Left cardiac atrium (tissue), 4 donors: ENCODE measurements at regions not wholly inside any gene's neighbourhood (a gene's known extent, or its start where the extent isn't known, plus 50 kb on each side); places are given as distances from the start of the nearest gene placed in this dataset.

ENCODE experiments used
- ATAC-seq, 2 donors: fragments of 200-7000 bp; cut with Tn5 transposase; one replicate each; pipeline ENCODE4 v1.9.1; 2020; ENCODE audit warnings: mild to moderate bottlenecking in 2 of 2, moderate library complexity in 2 of 2
- DNase-seq: peaks from one replicate; pipeline ENCODE4 v3.0.0-alpha.2; 2020
- intact Hi-C, 2 donors: fragments of 100-400 bp; cut with DNase I; formaldehyde crosslinking; loops; one replicate each; pipeline versions ENCODE4 v1.14.1 to v1.15.1; 2022 to 2023
- donor health status: DM: no; HTN: yes; CAD: no.
- donor health status: DM: no; HTN: yes; CAD: no; lungs with severe emphysema.
- donor health status: DM: yes; HTN: yes; CAD: no.
- donor health status: Dilated cardiomyopathy.

DNA sequence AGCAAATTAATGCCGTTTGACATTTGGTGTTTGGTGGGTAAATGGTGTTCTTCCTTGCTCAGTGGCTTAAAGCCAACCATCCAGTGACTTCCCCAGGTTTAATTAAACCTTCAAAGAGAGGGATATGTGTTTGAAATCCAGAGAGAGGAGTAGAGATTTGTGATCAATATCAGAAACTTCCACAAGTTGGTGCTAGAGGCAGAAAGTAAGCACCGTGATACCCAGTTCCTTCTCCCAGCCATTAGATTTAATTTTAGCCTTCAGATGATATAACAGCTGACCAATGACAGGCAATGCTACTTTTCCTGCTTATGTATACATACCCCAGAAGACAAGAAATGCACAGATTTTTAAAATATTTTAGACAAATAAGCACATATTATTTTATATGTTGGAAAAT lies 398.5 kb downstream of the CDH2 start:
- intact Hi-C loops = loop anchor here in 1 of 2 donors (10.0 kb wide), 1 partner anchor 406 kb away; no protein-coding TSS in a partner anchor
- DNase-seq (no peak), ATAC-seq (peak in 1 of 2 donors; percentile 41)

DNA sequence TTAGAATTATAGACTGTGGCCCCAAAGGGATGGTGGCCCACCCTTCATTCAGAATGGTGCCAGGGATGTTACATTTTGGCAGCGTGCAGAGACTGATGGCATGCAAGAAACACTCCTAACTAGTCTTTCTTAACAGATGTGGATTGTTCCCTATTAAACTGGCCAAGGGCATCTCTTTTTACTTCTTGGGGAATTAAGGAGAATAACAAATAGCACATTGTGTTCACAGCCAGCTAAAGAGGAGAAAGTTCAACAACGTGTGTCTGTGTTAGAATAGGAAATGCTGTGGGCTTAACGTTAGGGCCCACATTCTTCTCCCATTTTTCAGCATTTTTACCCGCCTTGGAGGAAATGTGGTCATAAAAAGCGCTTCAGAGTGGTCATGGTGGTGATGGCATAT lies 404.8 kb downstream of the CDH2 start:
- ATAC-seq (no peak), DNase-seq (no peak)
- intact Hi-C loops = loop anchor here in 1 of 2 donors (10.0 kb wide), 1 partner anchor 413 kb away; no protein-coding TSS in a partner anchor

DNA sequence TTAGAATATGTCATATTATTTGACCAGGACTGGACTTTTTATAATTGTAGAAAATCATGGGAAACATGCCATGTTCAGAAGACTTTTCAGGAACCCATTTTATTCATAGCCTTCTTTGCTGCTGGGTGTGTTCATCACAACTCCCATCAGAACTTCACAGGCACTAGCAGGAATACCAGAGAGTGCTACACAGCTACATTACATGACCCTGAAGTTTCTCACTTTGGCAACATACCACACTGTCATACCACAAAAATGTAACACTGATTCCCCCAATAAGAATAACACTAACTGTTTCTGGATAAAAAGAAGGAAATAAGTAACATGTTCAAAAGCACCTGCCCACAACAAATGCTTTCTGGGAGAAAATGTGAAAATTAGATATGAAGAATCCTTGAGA lies 405.4 kb downstream of the CDH2 start:
- intact Hi-C loops = loop anchor here in 1 of 2 donors (10.0 kb wide), 1 partner anchor 413 kb away; no protein-coding TSS in a partner anchor
- no peak for ATAC-seq
- no peak for DNase-seq

DNA sequence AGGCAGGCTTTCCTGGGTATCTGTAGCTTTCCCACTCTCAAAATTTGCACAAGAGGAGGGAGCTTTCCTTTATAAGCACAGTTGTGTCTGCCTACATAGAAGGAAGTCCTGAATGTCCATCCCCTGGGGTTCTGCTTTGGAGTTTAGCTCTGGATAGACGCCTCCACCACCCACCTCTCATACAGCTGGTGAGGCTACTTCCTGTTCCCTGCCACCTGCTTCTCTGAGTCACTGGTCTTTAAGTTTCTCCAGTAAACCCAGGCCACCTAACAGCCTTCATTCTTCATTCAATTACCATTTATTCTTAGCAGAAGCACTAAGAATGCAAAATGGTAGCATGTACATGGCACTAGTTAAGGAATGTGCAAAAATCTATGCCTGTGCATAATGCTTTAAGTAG lies 407.8 kb downstream of the CDH2 start:
- intact Hi-C loops = no loop called here
- no peak for ATAC-seq

DNA sequence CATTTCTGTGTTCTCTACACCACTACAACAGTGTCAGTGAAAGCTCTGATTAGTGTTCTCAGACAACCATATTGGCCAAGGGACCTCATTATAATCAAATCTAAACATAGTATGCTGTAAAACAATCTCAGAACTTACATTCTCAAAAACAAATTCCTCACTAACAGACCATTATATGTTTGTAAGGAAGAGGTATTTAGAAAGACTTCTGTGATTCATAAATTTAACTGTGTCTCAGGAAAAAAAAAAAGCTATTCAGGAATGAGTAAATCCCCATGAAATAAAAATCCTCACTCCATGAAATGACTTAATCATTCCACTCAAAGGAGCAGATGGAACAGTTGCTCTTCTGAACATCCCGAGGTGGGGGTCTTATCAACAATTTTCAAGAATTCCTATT lies 413.0 kb downstream of the CDH2 start:
- DNase-seq (no peak), ATAC-seq (no peak)
- intact Hi-C loops = no loop called here

More for the DNA sequence above, 407.8 kb downstream of the CDH2 start:
- no peak for DNase-seq

- DNase-seq (no peak), ATAC-seq (no peak)
- intact Hi-C loops = no loop called here
Observed at GRCh38 chr18:27763341-27763740, 413.6 kb downstream of the CDH2 start.

DNA sequence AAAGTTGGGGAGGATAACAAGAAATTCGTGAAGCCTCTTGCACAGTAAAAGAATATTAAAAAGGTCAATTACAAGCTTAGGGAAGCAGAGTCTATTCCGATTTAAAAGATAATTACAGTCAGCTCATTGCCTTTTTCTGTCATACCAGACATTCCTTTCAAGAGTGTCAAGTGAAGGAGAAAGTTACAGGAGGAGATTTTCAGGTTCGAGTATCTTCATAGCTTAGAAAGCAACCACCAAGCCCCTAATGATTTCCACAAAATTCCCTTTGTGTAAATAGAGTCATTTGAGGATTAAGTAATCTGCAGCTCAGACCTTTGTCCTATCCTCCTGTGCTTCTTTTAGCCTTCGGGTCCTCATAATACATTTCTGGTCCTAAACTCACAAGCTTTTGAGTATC lies 414.9 kb downstream of the CDH2 start:
- intact Hi-C loops = no loop called here
- no peak for DNase-seq
- ATAC-seq = no peak

DNA sequence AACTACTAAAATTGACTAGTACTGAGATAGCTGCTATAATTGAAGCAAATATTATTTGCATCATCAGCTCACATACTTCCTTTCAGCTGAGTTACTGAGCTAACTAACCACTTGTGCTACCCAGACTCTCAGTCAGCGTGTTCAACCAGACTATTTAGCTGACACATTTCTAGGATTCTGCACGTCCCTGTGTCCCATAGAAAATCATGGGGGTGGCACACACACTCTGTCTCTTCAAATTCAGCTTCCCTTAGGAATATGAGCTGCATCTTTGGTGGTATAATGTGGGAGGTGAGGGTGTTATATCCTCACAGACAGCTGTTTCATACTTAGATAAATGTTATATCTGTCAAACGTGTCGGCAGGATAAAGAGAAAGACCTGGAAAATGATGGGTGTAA lies 424.0 kb downstream of the CDH2 start:
- no peak for ATAC-seq
- intact Hi-C loops = loop anchor here in 1 of 2 donors (10.0 kb wide), 1 partner anchor 388 kb away; no protein-coding TSS in a partner anchor
- no peak for DNase-seq

DNA sequence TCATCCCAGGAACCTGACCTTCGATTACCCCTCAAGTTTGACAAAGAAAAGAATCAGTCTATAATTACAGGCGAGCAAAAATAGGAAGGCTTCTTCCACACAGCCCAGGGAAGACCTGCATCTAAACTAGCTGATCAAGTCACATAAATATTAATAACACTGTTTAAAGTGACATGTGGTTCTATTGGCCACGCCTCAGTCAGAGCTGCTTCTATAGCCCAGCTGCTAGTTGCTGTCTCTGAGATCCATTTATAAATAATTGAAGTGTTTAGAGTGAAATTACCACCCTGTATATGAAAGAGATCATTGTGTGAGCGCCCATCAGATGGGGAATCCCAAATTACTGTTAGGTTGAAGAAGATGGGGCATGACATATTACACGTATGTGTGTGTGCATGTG lies 426.0 kb downstream of the CDH2 start:
- intact Hi-C loops = loop anchor here in 1 of 2 donors (2.0 to 10.0 kb wide), 2 partner anchors 64 to 386 kb away; no protein-coding TSS in a partner anchor
- ATAC-seq = no peak
- no peak for DNase-seq

DNA sequence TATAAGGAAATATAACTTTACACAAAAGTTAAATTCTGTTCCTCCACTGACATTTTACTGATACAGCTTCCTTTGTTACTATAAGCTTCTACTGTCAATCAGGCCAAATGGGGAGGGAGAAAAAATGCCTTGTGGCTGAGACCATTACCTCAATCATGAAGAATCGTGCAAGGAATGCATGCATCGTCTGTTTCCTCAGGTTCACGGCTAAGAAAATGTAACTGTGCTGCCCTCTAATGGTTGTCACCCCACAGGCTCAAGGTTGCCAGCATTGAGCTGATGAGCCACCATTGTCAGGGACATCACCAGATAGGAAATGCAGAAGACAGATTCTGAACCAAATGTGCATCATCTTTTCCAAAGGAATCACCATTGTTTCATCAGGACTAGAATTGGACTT lies 426.9 kb downstream of the CDH2 start:
- intact Hi-C loops = loop anchor here in 1 of 2 donors (2.0 to 10.0 kb wide), 2 partner anchors 63 to 385 kb away; no protein-coding TSS in a partner anchor
- DNase-seq (no peak), ATAC-seq (peak; percentile 67 to 80)

- no peak for DNase-seq
- intact Hi-C loops = loop anchor here (2.0 to 5.0 kb wide), 2 partner anchors 142 to 144 kb away; no protein-coding TSS in a partner anchor
- no peak for ATAC-seq
Observed at GRCh38 chr18:27749194-27749593, 427.7 kb downstream of the CDH2 start.

- intact Hi-C loops = loop anchor here in 1 of 2 donors (5.0 kb wide), 1 partner anchor 139 kb away; no protein-coding TSS in a partner anchor
- no peak for ATAC-seq
- no peak for DNase-seq
Observed at GRCh38 chr18:27746241-27746640, 430.7 kb downstream of the CDH2 start.

GRCh38 chr18:27735117-27735516 lies 441.8 kb downstream of the CDH2 start:
- no peak for DNase-seq
- intact Hi-C loops = no loop called here
- no peak for ATAC-seq

DNA sequence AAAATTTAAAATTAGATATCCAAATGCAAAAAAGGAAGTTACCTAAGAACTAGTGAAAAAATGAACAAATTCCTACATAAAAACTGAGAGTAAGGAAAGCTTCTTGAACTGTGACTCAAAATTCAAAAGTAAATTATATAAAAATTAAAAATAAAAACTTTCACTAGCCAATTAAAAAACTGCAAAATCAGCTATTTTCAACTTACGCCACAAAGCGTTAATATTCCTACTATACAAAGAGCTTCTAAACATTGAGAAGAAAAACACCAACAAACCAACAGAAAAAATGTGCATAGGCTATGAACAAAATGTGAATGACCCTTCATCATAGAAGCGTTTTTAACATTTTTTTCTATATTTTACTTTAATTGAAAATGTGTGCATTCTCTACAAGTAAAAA lies 445.7 kb downstream of the CDH2 start:
- ATAC-seq = no peak
- intact Hi-C loops = no loop called here
- no peak for DNase-seq

GRCh38 chr18:27728659-27729058 lies 448.3 kb downstream of the CDH2 start:
- ATAC-seq (no peak), DNase-seq (no peak)
- intact Hi-C loops = no loop called here

DNA sequence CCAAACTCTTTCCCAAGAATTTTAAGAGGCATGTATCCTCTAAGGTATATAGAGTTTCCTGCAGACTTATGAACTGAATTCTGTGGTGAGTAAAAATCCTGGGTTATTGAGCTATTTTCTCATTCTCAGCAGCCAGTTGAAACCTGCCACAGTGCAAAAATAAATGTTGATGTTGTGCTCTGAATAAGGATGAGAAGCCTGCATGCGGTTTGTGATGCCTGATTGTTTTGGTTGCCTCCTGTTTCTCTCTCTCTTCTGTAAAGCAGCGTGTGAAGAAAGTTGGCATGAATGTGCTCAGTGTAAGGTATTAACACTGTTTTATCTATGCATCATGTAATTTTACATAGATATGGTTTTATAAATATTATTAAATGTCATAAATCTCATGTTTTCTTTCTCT lies 452.6 kb downstream of the CDH2 start:
- ATAC-seq (no peak), DNase-seq (no peak)
- intact Hi-C loops = no loop called here

DNA sequence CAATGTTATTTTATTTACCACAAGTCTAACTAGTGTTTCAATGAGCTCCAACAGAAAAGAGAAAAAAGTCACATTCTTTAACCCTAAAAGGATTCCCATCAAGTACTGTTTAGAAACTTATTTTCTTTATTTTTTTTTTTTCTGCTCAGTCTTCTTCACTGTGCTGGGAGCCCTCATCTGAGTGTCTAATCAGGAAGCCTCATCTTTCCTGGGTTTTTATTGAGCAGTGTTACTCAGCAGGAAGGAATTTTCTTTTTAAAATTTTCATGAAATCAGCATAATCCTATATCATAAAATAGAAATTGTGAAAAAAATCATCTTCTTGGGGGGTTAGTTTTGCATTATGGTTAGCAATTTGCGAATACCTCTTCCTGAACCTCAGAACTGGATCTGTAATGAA lies 453.8 kb downstream of the CDH2 start:
- ATAC-seq (no peak), DNase-seq (no peak)
- intact Hi-C loops = no loop called here

DNA sequence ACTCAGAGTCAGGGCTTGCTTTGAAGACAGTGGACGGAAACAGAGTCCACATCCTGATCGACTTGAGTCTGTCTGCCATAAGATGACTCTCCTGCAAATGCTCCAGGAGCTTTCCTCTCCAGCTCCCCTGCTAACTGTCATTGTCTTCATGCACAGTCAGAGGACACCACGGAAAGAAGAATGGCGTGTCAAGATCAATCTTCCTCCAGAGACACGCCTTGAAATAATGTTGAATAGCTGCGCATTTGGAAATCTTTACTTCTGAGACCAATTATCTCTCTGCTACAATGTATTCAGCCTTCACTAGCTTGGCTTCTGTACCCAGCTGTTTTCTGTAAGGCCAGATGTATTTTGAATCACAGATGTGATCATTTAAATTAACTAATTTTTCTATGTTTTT lies 457.2 kb downstream of the CDH2 start:
- ATAC-seq (no peak), DNase-seq (no peak)
- intact Hi-C loops = no loop called here

- no peak for ATAC-seq
- DNase-seq = no peak
- intact Hi-C loops = no loop called here
Observed at GRCh38 chr18:27717816-27718215, 459.1 kb downstream of the CDH2 start.

- intact Hi-C loops = no loop called here
- DNase-seq (no peak), ATAC-seq (peak; percentile 33 to 64)
Observed at GRCh38 chr18:27717250-27717649, 459.7 kb downstream of the CDH2 start.

- intact Hi-C loops = no loop called here
- ATAC-seq = no peak
Observed at GRCh38 chr18:27715751-27716150, 461.2 kb downstream of the CDH2 start.

DNA sequence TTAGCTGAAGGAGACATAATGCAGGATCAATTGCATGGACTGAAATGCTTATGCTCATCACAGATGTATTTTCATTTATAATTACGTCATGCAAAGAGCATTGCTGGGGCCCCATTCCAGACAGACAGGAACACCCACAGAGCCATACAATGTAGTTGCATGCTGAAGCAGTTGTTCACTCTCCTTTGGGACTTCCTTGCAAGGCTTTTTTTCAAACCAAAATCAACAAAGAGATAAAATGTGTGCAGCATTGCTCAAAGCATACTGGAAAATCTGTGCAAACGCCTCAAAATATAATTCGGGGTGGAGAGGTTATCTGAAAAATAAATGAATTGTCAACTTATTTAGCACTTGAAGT lies 463.2 kb downstream of the CDH2 start:
- ATAC-seq = peak in 1 of 2 donors; percentile 82
- no peak for DNase-seq
- intact Hi-C loops = no loop called here

More at GRCh38 chr18:27715751-27716150, 461.2 kb downstream of the CDH2 start:
- DNase-seq = no peak
